DOHH2 (cell line): ENCODE measurements at regions not wholly inside any gene's neighbourhood (a gene's known extent, or its start where the extent isn't known, plus 50 kb on each side); places are given as distances from the start of the nearest gene placed in this dataset.

ENCODE experiments used
- CTCF ChIP-seq: fragments of 200-600 bp; sonication (generic); IDR thresholded peaks from one replicate; pipeline ENCODE4 v1.5.1; 2014; ENCODE audit warnings: antibody characterized with exemption, mild to moderate bottlenecking, low read depth, low read length; ENCODE audit not compliant: poor library complexity, severe bottlenecking
- EZH2phosphoT487 ChIP-seq: fragments of 200-600 bp; sonication (generic); IDR thresholded peaks from 2 replicates; pipeline ENCODE4 v1.6.1; 2017; ENCODE audit warnings: borderline replicate concordance, mild to moderate bottlenecking, antibody characterized with exemption, low read length, moderate library complexity, mixed read lengths

- no peak for TF ChIP-seq CTCF
- no peak for TF ChIP-seq EZH2phosphoT487
These were observed 80.7 kb downstream of the SCN11A start for GRCh38 chr3:38970851-38971638.
